IPS-NIHi11 (cell line): ENCODE measurements at regions not wholly inside any gene's neighbourhood (a gene's known extent, or its start where the extent isn't known, plus 50 kb on each side); places are given as distances from the start of the nearest gene placed in this dataset.
"Not testable (repeated sequence)": the region's sequence is repeated elsewhere in the genome, so short reads cannot be mapped to it uniquely, and the experiment has no call there.

Experiments
- DNase-seq: peaks from one replicate; pipeline ENCODE4 v3.0.0; 2012; ENCODE audit warnings: mixed read lengths, low spot score

GRCh38 chr13:83117046-83117445 lies 765.2 kb downstream of the SLITRK1 start:
- DNase-seq: no peak

- not testable (repeated sequence) for DNase-seq
These were observed 780.6 kb downstream of the SLITRK1 start for GRCh38 chr13:83101574-83102247.

- no peak for DNase-seq
These were observed 782.0 kb downstream of the SLITRK1 start for GRCh38 chr13:83100237-83100636.

GRCh38 chr13:83088858-83089257 lies 793.4 kb downstream of the SLITRK1 start:
- no peak for DNase-seq

- DNase-seq: no peak
These were observed 795.3 kb downstream of the SLITRK1 start for GRCh38 chr13:83086948-83087347.

- no peak for DNase-seq
These were observed 796.2 kb downstream of the SLITRK1 start for GRCh38 chr13:83086088-83086487.

GRCh38 chr13:83085186-83085900 lies 796.9 kb downstream of the SLITRK1 start:
- DNase-seq: no peak

GRCh38 chr13:83077499-83077898 lies 804.8 kb downstream of the SLITRK1 start:
- no peak for DNase-seq

GRCh38 chr13:83073930-83074329 lies 808.3 kb downstream of the SLITRK1 start:
- DNase-seq: not testable (repeated sequence)

GRCh38 chr13:83065108-83065507 lies 817.2 kb downstream of the SLITRK1 start:
- DNase-seq: peak; percentile 4

- DNase-seq: no peak
These were observed 825.2 kb downstream of the SLITRK1 start for GRCh38 chr13:83057119-83057518.

GRCh38 chr13:83056269-83056668 lies 826.0 kb downstream of the SLITRK1 start:
- no peak for DNase-seq

GRCh38 chr13:83048419-83048818 lies 833.9 kb downstream of the SLITRK1 start:
- DNase-seq: no peak

GRCh38 chr13:83024955-83025594 lies 857.2 kb downstream of the SLITRK1 start:
- DNase-seq: no peak

GRCh38 chr13:83024232-83024631 lies 858.0 kb downstream of the SLITRK1 start:
- DNase-seq: no peak

- no peak for DNase-seq
These were observed 862.3 kb downstream of the SLITRK1 start for GRCh38 chr13:83019986-83020385.

GRCh38 chr13:83009987-83010386 lies 872.3 kb downstream of the SLITRK1 start:
- no peak for DNase-seq

GRCh38 chr13:83008212-83008929 lies 873.9 kb downstream of the SLITRK1 start:
- no peak for DNase-seq

GRCh38 chr13:83007226-83007625 lies 875.0 kb downstream of the SLITRK1 start:
- no peak for DNase-seq

- DNase-seq: no peak
These were observed 879.1 kb downstream of the SLITRK1 start for GRCh38 chr13:83003185-83003584.

- no peak for DNase-seq
These were observed 888.9 kb downstream of the SLITRK1 start for GRCh38 chr13:82993417-82993816.

- no peak for DNase-seq
These were observed 905.8 kb downstream of the SLITRK1 start for GRCh38 chr13:82976499-82976898.
